Loucy (cell line): ENCODE measurements at regions not wholly inside any gene's neighbourhood (a gene's known extent, or its start where the extent isn't known, plus 50 kb on each side); places are given as distances from the start of the nearest gene placed in this dataset.
A peak's percentile ranks its signal among the peaks of the same experiment; 100 is the strongest.
"Not testable (repeated sequence)": the region's sequence is repeated elsewhere in the genome, so short reads cannot be mapped to it uniquely, and the experiment has no call there.

Experiments used
- H2AFZ ChIP-seq: fragments of 200-600 bp; sonication (generic); 2 replicates; pipeline ENCODE4 v1.6.0; 2016; ENCODE audit warnings: antibody characterized with exemption, mild to moderate bottlenecking, low read length, moderate library complexity
- H3F3A ChIP-seq: fragments of 200-600 bp; 2 replicates; pipeline ENCODE4 v1.6.0; 2016; ENCODE audit warnings: antibody characterized with exemption, low read depth, mild to moderate bottlenecking
- H3K27me3 ChIP-seq: fragments of 200-600 bp; sonication (generic); 2 replicates; pipeline ENCODE4 v1.6.1; 2014; ENCODE audit warnings: low read length, mild to moderate bottlenecking; ENCODE audit not compliant: insufficient read depth, poor library complexity, severe bottlenecking
- H3K36me3 ChIP-seq: fragments of 200-600 bp; sonication (generic); 2 replicates; pipeline ENCODE4 v1.6.1; 2016; ENCODE audit warnings: low read length; ENCODE audit not compliant: insufficient read depth
- H3K4me1 ChIP-seq: fragments of 200-600 bp; sonication (generic); 2 replicates; pipeline ENCODE4 v1.5.1; 2014; ENCODE audit warnings: low read length, mild to moderate bottlenecking; ENCODE audit not compliant: insufficient read depth, poor library complexity, severe bottlenecking
- H3K4me2 ChIP-seq: fragments of 200-600 bp; sonication (generic); 2 replicates; pipeline ENCODE4 v1.6.0; 2014; ENCODE audit warnings: antibody characterized with exemption, low read length, low read depth, mild to moderate bottlenecking; ENCODE audit not compliant: poor library complexity, severe bottlenecking
- H3K4me3 ChIP-seq: fragments of 200-600 bp; sonication (generic); 2 replicates; pipeline ENCODE4 v1.5.1; 2014; ENCODE audit warnings: low read length, mild to moderate bottlenecking, mixed read lengths; ENCODE audit not compliant: poor library complexity, severe bottlenecking
- H3K79me2 ChIP-seq: fragments of 200-600 bp; sonication (generic); 2 replicates; pipeline ENCODE4 v1.6.1; 2014; ENCODE audit warnings: low read length; ENCODE audit not compliant: insufficient read depth
- H3K9ac ChIP-seq: fragments of 200-600 bp; sonication (generic); 2 replicates; pipeline ENCODE4 v1.6.0; 2014; ENCODE audit warnings: mild to moderate bottlenecking, low read depth, low read length, moderate library complexity; ENCODE audit not compliant: poor library complexity, severe bottlenecking
- H3K9me2 ChIP-seq: fragments of 200-600 bp; sonication (generic); replicated peaks from 2 replicates; pipeline ENCODE4 v1.6.1; 2016; ENCODE audit warnings: low read depth, low read length, mixed read lengths
- H3K9me3 ChIP-seq: fragments of 200-600 bp; sonication (generic); 2 replicates; pipeline ENCODE4 v1.6.1; 2014; ENCODE audit warnings: mild to moderate bottlenecking, antibody characterized with exemption, low read length, low read depth; ENCODE audit not compliant: insufficient read depth
- H4K20me1 ChIP-seq: fragments of 200-600 bp; sonication (generic); 2 replicates; pipeline ENCODE4 v1.6.0; 2014; ENCODE audit warnings: antibody characterized with exemption, low read length, mild to moderate bottlenecking; ENCODE audit not compliant: insufficient read depth, poor library complexity, severe bottlenecking
- EZH2phosphoT487 ChIP-seq: fragments of 200-600 bp; IDR thresholded peaks from 2 replicates; pipeline ENCODE4 v1.6.1; 2018; ENCODE audit warnings: antibody characterized with exemption, mild to moderate bottlenecking, moderate library complexity, borderline replicate concordance
- TF ChIP-seq, protein P1 (sequence below): fragments of 200-600 bp; sonication (generic); conservative IDR thresholded peaks from 2 replicates; pipeline ENCODE4 v1.5.1; 2014; ENCODE audit warnings: mild to moderate bottlenecking, antibody characterized with exemption, low read length

DNA sequence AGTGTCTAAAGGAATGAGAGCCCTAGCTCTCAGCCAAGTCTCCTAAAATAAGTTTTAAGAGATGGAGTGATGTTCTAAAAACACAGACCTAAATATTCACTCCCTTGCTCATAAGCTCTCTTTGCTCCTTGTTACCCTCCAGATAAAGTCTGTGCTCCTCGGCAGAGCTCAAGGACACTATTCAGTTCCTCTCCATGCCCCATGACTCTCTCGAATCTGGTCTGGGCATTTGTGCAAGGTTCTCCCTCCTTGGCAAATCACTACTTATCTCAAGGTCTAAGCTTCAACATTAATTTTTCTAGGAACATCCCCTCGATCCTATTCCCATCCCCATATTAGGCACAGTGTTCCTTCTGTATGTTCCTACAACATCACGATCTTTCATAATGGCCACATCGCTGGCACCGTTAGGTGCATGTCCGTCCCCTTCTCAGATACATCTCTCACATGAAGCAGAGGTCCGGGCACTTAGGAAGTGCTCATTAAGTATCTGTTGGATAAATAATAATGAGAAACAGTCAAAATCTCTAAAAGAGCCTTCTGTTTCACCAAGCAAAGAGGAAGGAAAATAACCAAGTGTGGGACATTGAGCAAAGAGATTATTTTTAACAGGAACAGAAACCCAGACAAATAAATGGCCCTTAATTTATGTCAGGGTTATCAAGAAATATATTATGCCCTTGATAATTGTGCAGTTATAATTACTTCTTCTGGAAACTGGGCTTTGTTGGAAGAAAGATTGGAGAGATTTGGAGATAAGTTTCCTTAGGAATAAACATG lies 85.9 kb upstream of the HTR4 start:
- Histone ChIP-seq H3K79me2 (no peaks in the 10 kb centered on the region), H3K9me3 (no peaks in the 10 kb centered on the region), H3F3A (no peaks in the 10 kb centered on the region), H3K4me3 (no peak overlapping the region), H3K4me1 (no peaks in the 10 kb centered on the region), H3K36me3 (no peaks in the 10 kb centered on the region), H3K27me3 (no peaks in the 10 kb centered on the region), H2AFZ (no peak overlapping the region), H4K20me1 (no peaks in the 10 kb centered on the region), H3K9me2 (no peaks in the 10 kb centered on the region), H3K4me2 (no peak overlapping the region), H3K9ac (no peak overlapping the region)
- TF ChIP-seq, protein P1, sequence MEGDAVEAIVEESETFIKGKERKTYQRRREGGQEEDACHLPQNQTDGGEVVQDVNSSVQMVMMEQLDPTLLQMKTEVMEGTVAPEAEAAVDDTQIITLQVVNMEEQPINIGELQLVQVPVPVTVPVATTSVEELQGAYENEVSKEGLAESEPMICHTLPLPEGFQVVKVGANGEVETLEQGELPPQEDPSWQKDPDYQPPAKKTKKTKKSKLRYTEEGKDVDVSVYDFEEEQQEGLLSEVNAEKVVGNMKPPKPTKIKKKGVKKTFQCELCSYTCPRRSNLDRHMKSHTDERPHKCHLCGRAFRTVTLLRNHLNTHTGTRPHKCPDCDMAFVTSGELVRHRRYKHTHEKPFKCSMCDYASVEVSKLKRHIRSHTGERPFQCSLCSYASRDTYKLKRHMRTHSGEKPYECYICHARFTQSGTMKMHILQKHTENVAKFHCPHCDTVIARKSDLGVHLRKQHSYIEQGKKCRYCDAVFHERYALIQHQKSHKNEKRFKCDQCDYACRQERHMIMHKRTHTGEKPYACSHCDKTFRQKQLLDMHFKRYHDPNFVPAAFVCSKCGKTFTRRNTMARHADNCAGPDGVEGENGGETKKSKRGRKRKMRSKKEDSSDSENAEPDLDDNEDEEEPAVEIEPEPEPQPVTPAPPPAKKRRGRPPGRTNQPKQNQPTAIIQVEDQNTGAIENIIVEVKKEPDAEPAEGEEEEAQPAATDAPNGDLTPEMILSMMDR = no peak
- no peak for TF ChIP-seq EZH2phosphoT487

- no peak overlapping the region for H3K4me2 ChIP-seq
- H3K9ac ChIP-seq = no peak overlapping the region
- no peak overlapping the region for H3K4me3 ChIP-seq
Measured at GRCh38 chr5:148740966-148741742, 85.3 kb upstream of the ADRB2 start.

DNA sequence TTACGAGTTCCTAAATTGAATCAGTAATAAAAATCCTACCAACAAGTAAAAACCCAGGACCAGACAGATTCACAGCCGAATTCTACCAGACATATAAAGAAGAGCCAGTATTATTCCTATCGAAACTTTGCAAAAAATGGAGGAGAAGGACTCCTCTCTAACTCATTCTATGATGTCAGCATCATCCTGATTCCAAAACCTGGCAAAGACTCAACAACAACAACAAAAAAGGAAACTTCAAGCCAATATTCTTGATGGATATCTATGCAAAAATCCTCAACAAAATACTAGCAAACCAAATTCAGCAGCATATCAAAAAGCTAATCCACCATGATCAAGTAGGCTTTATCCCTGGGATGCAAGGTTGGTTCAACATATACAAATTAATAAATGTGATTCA lies 84.6 kb upstream of the ADRB2 start:
- H3K79me2 ChIP-seq, H3F3A ChIP-seq, H3K9me3 ChIP-seq, H3K36me3 ChIP-seq, H3K27me3 ChIP-seq, H3K4me1 ChIP-seq, H4K20me1 ChIP-seq, H2AFZ ChIP-seq, H3K4me2 ChIP-seq, H3K9me2 ChIP-seq, H3K9ac ChIP-seq, H3K4me3 ChIP-seq: not testable (repeated sequence)

More at GRCh38 chr5:148740966-148741742, 85.3 kb upstream of the ADRB2 start:
- Histone ChIP-seq H4K20me1 (no peaks in the 10 kb centered on the region), H3K79me2 (no peaks in the 10 kb centered on the region), H3K9me2 (no peaks in the 10 kb centered on the region), H3K9me3 (no peaks in the 10 kb centered on the region), H3K4me1 (no peaks in the 10 kb centered on the region), H2AFZ (no peak overlapping the region; the same call in 1 of the 2 replicates), H3F3A (no peaks in the 10 kb centered on the region), H3K36me3 (no peaks in the 10 kb centered on the region), H3K27me3 (no peaks in the 10 kb centered on the region)
- no peak for TF ChIP-seq EZH2phosphoT487
- TF ChIP-seq, protein P1 = peak; percentile 93

- not testable (repeated sequence) for H3K4me3 ChIP-seq, H4K20me1 ChIP-seq, H3F3A ChIP-seq, H3K4me2 ChIP-seq, H2AFZ ChIP-seq, H3K4me1 ChIP-seq, H3K27me3 ChIP-seq, H3K9me2 ChIP-seq, H3K36me3 ChIP-seq, H3K9ac ChIP-seq, H3K9me3 ChIP-seq, H3K79me2 ChIP-seq
Measured at GRCh38 chr5:148744380-148744779, 82.0 kb upstream of the ADRB2 start.
